ENCODE measurements at regions not wholly inside any gene's neighbourhood (a gene's known extent, or its start where the extent isn't known, plus 50 kb on each side); places are given as distances from the start of the nearest gene placed in this dataset.
"Not testable (repeated sequence)": the region's sequence is repeated elsewhere in the genome, so short reads cannot be mapped to it uniquely, and the experiment has no call there.

DNA sequence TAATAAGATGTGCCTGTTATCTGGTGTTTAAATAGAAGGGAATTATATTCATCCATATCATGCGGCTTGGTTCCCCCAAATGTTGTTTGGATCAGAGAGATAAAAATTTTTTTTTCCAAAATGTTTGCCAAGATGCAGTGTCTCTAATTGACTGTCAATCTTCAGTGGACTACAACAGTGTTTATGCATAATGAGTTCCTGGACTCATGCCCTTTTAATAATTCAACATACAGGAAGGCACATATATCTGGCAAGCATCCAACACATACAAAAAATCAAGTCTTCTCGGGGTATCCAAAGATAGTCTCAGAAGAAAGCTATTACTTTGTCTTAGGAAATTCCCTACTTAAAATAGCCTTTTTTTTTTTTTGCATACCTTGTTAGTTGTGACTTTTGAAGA lies 1534.7 kb downstream of the EFNA5 start:
- no peak for DNase-seq (ENCODE audit: low spot score)

DNA sequence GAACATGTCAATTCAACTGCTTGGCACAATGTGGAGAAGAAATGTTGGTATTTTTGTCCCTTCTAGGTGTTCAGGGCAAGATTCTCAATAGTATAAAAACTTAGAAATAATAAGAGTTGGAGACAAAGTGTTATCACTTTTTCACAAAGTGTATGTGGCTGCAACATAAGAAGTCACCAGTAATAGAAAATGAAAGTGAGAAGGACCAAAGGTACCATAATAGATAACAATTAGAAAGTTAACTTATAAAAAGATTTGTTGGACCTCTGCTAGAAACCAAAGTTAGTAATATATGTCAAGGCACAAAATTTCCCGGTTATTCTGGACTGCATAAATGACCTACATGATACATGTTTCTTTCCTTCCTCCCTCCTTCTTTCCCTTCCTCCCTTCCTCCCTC lies 1535.3 kb downstream of the EFNA5 start:
- no peak for DNase-seq (ENCODE audit: low spot score)

DNA sequence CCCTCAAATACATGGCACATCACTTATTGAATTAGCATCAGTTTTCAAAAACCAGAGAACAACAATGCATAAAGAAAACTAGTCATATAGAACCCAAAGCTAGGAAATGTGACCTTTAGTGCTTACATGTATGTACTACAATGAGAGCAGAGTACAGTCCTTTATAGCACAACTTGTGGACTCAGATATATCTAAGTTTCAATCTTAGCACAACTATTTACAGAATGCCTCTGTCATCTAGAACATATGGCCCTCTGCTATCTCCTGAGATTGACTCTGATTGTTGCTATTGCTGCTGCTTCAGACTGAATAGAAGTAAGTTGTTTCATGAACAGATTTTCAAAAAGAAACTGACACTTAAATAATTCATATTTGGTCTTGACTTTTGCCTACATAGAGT lies 1536.2 kb downstream of the EFNA5 start:
- no peak for DNase-seq (ENCODE audit: low spot score)

DNA sequence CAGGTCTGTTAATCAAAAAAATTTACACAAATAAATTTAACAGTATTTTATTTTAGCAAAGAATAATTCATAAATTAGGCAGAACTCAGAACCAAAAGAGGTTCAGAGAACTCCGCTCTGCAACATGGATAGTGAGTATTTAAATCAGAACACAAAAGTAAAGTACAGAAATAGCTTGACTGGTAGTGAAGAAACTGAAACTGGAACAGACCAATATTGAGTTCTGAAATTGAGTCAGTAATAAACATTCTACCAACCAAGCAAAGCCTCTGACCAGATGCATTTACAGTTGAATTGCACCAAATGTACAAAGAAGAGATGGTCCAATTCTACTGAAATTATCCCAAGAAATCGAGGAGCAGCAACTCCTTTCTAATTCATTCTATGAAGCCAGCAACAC lies 1542.8 kb downstream of the EFNA5 start:
- no peak for DNase-seq (ENCODE audit: low spot score)

DNA sequence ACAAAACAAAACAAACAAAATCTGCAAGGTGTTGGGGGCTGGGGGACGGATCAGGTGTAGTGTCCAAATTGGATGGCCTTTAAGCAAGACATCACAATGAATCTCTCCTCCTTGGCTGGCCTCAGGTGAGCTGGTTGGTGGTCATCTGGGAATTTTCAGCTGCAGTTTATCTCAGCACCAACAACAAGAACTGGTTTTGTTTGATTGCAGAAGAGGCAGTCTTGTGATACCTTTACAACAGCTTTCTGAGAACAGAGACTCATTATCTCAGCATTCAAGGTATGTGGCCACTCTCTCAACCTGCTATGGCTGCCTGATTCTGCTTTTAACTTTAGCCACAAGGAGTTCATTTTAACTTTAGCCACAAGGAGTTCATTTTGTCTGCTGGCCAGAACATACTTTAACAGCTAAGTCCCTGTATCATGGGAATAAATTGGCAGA lies 1543.4 kb downstream of the EFNA5 start:
- no peak for DNase-seq (ENCODE audit: low spot score)

DNA sequence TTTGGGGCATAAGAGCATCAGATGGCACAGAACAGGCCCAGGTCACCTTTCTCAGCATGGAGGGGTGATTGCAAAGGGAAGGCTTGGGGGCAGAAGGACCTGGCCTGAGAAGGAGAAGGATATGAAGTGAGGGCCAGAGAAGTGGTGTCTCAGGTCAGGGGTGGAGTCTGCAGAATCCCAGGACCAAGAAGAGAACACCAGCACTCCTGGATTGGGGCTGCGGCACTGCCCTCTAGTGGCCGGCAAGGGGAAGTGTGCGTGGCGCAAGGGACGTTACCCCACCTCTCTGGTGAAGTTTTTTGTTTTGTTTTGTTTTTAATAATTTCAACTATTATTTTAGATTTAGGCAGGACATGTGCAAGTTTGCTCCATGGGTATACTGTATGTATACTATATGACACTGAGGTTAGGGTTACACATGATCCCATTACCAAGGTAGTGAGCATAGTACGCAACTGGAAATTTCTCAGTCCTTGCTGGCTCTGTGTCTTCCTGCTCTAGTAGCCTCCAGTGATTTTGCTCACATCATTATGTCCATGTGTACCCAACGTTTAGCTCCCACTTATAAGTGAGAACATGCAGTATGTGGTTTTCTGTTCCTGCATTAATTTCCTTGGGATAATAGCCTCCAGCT lies 1548.6 kb downstream of the EFNA5 start:
- DNase-seq (ENCODE audit: low spot score) = no peak

DNA sequence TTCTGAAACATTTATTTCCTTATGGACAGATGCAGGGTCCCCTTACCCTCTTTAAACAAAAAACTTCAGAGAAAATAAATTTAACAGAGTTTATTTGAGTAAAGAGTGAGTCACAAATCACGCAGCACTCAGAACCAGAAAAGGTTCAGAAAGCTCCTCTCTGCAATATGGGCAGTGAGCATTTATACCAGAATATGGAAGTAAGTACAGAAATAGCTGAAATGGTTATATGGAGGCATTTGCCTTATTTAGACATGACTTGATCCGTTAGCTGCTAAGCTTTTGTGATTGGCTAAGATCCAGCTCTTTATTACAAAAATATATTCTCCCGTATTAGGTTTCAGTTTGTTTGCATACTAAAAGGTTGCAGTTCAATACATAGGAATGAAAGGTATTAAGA lies 1554.1 kb downstream of the EFNA5 start:
- DNase-seq (ENCODE audit: low spot score) = no peak

DNA sequence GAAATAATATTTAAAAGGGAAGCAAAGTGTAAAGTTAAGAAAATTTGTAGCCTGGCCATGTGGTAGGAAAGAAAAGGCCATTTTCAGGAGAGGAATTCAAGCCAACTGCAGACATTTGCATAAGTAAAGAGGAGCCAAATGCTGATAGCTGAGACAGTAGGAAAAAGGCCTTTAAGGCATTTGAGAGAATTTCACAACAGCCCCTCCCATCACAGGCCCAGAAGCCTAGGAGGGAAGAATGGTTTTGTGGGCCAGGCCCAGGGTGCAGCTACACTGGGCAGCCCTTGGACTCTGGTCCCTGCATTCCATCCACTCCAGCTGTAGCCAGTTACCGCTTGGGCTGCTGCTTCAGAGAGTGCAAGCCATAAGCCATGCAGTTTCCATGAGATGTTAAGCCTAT lies 1556.8 kb downstream of the EFNA5 start:
- DNase-seq (ENCODE audit: low spot score) = no peak

DNA sequence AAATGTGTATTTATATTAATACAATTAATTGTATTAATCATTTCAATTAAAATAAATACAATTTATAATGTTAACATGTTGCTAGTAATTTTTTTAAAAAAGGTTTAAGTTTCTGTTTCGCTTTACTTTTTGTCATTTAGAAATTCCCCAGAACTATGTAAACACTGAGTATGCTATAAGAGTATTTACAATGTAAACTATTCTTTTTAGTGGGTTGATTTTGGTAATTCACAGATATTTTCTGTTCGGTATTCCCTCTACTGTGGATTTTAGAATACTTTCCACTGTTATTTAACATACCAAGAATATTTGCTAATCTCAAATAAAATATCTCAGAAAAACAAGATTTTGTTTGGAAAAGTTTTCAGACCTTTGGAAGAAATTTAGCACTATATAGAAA lies 1564.4 kb downstream of the EFNA5 start:
- no peak for DNase-seq (ENCODE audit: low spot score)

DNA sequence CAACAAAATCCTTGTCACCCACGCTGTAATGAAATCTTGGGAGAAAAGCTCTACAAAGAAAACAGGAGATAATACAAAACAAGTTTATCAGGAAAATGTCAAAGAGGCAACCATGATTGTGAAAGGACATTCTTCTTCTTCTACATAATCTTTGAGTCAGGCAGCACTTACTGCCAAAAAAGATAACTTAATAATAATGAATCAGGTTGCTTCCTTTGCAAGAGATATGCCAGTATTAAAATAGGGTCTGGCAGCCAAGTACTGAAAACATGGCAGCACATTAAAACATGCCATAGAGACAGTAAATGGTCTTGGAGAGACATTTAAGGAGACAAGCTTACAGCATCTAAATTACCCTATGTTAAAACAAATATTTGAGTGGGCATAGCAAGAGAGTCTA lies 1573.4 kb downstream of the EFNA5 start:
- peak; percentile 40 for DNase-seq (ENCODE audit: low spot score)

DNA sequence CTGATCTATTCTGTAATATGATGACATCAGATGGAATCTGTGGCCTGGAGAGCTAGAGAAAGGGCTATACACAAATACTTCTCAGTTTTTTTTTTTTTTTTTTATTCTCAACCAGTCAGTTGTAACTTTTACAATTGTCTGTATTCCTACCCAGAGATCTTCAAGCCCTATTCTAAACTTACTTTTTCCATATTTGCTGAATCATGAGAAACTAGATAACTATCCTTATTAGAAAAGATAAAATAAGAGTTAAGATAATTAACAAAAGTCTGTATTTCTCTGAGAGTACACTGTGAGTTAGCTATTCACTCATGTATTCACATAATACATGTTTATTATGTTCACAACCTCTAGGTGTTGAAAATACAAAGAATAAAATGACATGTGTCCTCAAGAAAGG lies 1575.9 kb downstream of the EFNA5 start:
- no peak for DNase-seq (ENCODE audit: low spot score)

DNA sequence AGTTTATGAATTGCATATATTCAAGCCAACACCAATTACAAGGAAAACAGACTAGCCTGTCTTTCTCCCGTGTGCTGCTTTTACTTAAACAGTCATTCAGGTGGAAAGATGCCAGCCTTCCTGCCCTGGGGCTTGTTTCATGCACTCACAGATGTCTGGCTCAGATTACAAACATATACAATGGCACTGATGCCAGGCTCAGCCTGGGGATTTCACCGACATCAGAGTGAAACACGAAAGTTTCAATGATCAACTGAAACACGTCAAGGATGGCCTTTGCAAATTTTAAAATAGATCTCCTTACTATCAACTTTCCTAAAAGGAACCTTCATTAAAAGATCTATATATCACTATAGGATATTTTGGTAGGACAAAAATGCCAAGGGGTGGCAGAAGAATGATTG lies 1576.5 kb downstream of the EFNA5 start:
- DNase-seq (ENCODE audit: low spot score) = peak; percentile 73

DNA sequence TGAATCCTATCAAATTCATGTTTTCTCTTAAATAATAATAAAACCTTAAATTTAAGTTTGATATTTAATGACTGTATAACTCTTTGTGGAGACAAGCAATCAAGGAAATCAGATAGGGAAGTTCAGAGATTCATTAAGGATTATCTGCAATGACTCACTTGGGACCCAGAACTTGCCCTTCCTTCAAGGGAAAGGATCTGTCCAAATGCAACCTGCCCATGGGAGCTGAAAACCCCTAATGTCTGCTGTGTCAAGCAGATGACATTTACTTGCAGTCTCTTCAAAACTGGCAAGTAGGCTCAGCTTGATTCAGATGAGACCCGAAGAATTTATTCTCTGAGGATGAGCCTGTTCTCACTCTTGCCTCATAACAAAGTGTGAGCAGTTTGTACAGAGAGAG lies 1577.6 kb downstream of the EFNA5 start:
- no peak for DNase-seq (ENCODE audit: low spot score)

DNA sequence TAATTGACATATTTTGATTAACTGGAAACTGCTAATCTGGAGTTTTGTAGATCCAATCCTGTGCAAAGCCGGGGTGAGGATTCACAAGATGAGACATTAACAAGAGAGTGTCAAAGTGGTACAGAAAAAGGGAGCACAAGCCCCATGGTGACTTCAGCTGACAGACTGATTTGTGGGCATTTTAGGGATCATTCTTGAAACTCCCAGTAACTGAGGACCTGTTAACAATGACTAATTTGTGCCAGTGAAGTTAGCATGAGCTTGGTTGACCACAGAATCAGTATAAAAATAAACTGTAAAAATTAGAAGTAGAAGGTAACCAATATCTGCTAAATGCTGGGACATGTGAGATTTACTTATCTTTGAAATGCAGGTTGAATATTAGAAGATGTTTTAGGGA lies 1578.3 kb downstream of the EFNA5 start:
- no peak for DNase-seq (ENCODE audit: low spot score)

DNA sequence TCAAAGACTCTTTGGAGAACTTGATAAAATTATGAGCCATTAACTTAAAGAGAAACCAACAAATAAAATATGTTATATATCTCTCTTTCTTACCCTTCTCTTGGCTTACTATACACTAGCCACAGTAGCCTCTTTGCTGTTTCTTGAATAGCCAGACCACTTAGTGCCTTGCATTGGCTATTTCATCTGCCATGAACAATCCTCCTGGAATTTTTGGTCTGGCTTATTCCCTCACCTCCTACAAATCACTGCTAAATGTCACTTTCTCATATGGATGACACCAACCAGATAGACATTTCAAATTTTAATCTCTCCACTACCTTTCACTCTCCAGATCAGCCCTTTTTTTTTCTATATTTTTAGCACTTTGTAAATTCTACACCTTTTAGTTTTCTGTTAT lies 1581.7 kb downstream of the EFNA5 start:
- no peak for DNase-seq (ENCODE audit: low spot score)

DNA sequence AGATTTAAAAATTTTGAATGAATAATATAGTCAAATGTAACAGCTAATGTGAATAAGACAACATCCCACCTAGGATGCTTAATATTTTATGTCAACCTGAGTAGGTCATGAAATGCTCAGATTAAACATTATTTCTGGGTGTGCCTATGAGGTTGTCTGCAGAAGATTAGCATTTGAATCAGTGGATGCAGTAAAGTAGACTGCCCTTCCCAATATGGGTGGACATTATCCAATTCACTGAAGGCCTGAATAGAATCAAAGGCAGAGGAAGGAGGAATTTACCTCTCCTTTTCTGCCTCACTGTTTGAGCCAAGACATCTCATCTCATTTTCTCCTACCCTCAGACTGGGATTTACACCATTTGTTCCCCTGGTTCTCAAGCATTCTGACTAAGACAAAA lies 1582.3 kb downstream of the EFNA5 start:
- no peak for DNase-seq (ENCODE audit: low spot score)

DNA sequence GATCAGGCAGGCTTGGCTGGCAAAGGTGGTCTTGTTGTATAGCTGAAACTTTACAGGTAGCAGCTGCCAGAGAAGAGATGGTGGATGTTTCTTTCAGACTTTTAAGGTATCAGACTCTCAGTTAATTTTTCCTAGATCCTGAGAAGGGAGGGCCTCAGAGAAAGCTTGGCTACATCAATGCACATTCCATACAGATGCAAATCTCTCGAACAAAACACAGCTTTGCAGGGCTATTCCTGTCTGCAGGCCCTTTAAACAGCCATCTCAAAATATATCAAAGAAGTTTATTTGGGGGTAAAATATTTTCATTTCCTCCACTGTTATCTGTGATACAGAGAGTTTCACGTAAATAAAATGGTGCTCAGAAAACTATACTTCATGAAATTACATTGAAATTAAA lies 1584.4 kb downstream of the EFNA5 start:
- no peak for DNase-seq (ENCODE audit: low spot score)

DNA sequence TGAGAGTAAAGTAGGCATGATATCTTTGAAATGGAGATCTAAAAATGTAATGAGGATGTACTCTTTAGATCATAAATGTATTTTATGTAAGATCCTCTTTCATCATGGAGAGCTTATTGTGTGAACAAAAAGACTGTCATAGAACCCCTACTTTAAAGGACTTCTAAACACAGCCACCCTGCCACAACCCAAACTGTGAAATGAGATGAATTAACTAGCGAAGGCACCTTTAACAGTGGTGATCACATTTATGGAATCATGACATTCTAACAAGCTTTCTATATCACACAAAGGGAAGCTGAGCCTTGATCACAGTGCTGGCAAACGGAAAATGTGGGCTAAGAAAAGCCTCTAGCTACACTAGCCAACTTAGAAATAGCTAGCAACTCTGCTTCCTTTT lies 1585.2 kb downstream of the EFNA5 start:
- no peak for DNase-seq (ENCODE audit: low spot score)

DNA sequence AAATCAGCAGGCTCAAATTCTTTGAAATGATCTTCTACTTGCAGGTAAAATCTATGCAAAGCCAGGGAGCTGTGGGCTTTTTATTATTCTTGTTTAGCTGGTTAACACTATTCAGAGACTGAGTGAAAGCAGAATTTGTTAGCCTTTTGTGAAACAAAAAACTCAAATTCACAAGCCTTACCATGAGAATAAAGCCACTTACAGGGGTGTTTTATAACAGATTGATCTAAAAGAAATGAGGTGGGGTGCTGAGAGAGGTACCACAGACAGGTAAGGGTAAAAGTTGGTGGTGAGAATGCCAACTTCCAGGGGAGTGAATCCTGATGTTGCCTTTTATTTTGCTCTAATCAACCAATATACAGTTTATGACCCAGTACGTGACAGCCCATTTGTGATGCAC lies 1585.6 kb downstream of the EFNA5 start:
- DNase-seq (ENCODE audit: low spot score) = no peak

DNA sequence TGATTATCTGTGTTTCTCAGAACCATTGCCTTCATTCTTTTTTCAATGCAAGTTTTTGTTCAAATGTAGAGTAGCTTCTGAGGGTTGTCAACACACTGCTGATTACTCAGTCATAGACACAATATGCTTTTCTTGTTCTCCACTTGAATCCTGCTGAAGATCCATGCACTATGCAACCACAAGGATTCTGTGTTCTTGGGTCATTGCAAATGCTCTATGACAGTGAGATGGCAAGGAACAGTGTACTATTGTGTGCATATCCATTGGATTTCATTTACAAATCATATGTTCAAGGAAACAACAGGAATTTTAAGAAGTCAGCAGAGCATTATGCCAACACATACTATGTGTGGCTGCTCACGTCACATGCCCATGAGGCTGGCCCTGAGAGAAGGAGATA lies 1590.2 kb downstream of the EFNA5 start:
- no peak for DNase-seq (ENCODE audit: low spot score)

DNA sequence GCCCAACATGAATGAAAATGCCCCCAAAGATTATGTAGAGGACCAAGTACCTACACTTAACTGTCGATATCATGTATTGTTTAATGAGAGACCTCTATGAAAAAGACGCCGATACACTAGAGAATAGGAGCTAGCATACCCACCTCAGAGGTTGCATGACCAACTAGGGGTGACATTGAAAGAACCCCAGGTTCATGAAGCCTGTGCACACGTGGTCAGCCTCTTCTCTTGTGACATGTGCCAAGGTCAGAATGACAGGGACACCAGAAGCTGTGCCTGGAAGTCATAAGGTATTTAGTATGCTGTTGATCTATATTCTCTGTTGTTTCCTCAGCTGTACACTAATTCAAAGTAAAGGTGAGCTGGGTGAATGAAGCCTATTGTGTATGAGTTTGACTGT lies 1594.1 kb downstream of the EFNA5 start:
- no peak for DNase-seq (ENCODE audit: low spot score)

DNA sequence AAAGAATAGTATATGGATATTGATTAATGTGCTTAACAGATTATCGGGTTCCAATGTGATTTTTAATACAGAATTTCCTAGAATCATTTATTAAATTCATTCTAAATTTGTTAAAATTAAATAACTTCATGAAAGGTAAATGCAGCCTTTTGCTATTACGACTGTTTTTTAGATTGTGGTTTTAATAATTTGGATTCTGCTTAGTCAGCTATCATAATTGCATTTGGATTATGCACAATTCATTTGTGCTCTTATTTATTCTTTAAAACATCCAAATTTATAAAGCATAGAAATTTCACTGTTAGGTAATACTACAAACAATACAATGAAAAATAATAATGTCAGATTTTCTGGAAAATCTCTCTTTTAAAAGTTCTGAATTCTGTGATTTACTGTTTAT lies 1598.5 kb downstream of the EFNA5 start:
- no peak for DNase-seq (ENCODE audit: low spot score)

DNA sequence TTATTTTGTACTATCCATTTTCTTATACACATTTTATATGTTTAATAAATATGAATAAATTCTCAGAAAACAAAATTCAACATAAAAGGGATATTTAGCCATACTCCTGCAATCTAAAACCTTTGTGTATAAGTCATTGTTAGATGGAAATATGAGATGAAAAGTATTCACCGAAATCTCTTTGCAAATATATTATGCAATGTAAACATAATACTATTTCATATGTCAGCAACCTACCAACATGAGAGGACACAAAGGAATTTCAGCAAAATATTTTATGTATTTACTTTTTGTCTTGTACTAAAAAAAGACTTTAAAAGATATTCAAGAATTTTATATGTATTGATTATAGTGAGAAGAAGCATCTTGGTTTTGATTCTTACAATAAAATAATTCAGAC lies 1623.4 kb downstream of the EFNA5 start:
- DNase-seq (ENCODE audit: low spot score) = no peak

DNA sequence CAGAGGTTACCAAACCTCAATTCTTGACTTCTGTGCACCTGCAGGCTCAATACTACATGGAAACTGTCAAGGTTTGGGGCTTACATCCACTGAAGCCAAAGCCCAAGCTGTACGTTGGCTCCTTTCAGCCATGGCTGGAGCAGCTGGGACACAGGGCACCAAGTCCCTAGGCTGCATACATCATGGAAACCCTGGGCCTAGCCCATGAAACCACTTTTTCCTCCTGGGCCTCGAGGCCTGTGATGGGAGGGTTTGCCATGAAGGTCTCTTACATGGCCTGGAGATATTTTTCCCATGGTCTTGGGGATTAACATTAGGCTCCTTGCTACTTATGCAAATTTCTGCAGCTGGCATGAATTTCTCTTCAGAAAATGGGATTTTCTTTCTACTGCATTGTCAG lies 1638.7 kb downstream of the EFNA5 start:
- DNase-seq (ENCODE audit: low spot score) = not testable (repeated sequence)

Data from umbilical cord (tissue), 1 donor.